ELF-1 (cell line): ENCODE measurements at regions not wholly inside any gene's neighbourhood (a gene's known extent, or its start where the extent isn't known, plus 50 kb on each side); places are given as distances from the start of the nearest gene placed in this dataset.
"Not testable (repeated sequence)": the region's sequence is repeated elsewhere in the genome, so short reads cannot be mapped to it uniquely, and the experiment has no call there.

Experiments
- DNase-seq: peaks from one replicate; pipeline ENCODE4 v3.0.0-alpha.2; 2016; ENCODE audit warnings: low read depth, low spot score

GRCh38 chrX:13955975-13956374 lies 73.7 kb downstream of the GEMIN8 start:
- DNase-seq: no peak

GRCh38 chrX:13955095-13955647 lies 74.5 kb downstream of the GEMIN8 start:
- no peak for DNase-seq

- no peak for DNase-seq
Observed at GRCh38 chrX:13952581-13952980, 77.1 kb downstream of the GEMIN8 start.

GRCh38 chrX:13946223-13946622 lies 83.5 kb downstream of the GEMIN8 start:
- not testable (repeated sequence) for DNase-seq

GRCh38 chrX:13945787-13946186 lies 83.9 kb downstream of the GEMIN8 start:
- not testable (repeated sequence) for DNase-seq

- DNase-seq: no peak
Observed at GRCh38 chrX:13940671-13941070, 89.0 kb downstream of the GEMIN8 start.

GRCh38 chrX:13939741-13940597 lies 89.7 kb downstream of the GEMIN8 start:
- DNase-seq: no peak

- peak; percentile 66 for DNase-seq
Observed at GRCh38 chrX:13938829-13939530, 90.7 kb downstream of the GEMIN8 start.

- peak; percentile 64 for DNase-seq
Observed at GRCh38 chrX:13938051-13938828, 91.5 kb downstream of the GEMIN8 start.

GRCh38 chrX:13937370-13938050 lies 92.2 kb downstream of the GEMIN8 start:
- peak; percentile 66 for DNase-seq

- no peak for DNase-seq
Observed at GRCh38 chrX:13936521-13937225, 93.0 kb downstream of the GEMIN8 start.

GRCh38 chrX:13934731-13935130 lies 95.0 kb downstream of the GEMIN8 start:
- no peak for DNase-seq

- DNase-seq: no peak
Observed at GRCh38 chrX:13933851-13934250, 95.8 kb downstream of the GEMIN8 start.

- no peak for DNase-seq
Observed at GRCh38 chrX:13933352-13933751, 96.3 kb downstream of the GEMIN8 start.

GRCh38 chrX:13932416-13932815 lies 97.3 kb downstream of the GEMIN8 start:
- no peak for DNase-seq

- no peak for DNase-seq
Observed at GRCh38 chrX:13927175-13927574, 102.5 kb downstream of the GEMIN8 start.

GRCh38 chrX:13923845-13924244 lies 105.8 kb downstream of the GEMIN8 start:
- peak; percentile 32 for DNase-seq

GRCh38 chrX:13923289-13923688 lies 106.4 kb upstream of the GPM6B start:
- DNase-seq: no peak

GRCh38 chrX:13917507-13917906 lies 100.6 kb upstream of the GPM6B start:
- DNase-seq: no peak

- no peak for DNase-seq
Observed at GRCh38 chrX:13911586-13911985, 94.7 kb upstream of the GPM6B start.

- DNase-seq: no peak
Observed at GRCh38 chrX:13906093-13906492, 89.2 kb upstream of the GPM6B start.
